HG02642 (cell line): ENCODE measurements at regions not wholly inside any gene's neighbourhood (a gene's known extent, or its start where the extent isn't known, plus 50 kb on each side); places are given as distances from the start of the nearest gene placed in this dataset.
A peak's percentile ranks its signal among the peaks of the same experiment; 100 is the strongest.

Experiments
- ATAC-seq: cut with Tn5 transposase; IDR thresholded peaks from one replicate; pipeline ENCODE4 v1.9.1; 2021; ENCODE audit warnings: mild to moderate bottlenecking; ENCODE audit not compliant: unreplicated experiment, poor library complexity

GRCh38 chrX:69110116-69110530, 55.1 kb downstream of the PJA1 start:
- ATAC-seq, result no peak

DNA sequence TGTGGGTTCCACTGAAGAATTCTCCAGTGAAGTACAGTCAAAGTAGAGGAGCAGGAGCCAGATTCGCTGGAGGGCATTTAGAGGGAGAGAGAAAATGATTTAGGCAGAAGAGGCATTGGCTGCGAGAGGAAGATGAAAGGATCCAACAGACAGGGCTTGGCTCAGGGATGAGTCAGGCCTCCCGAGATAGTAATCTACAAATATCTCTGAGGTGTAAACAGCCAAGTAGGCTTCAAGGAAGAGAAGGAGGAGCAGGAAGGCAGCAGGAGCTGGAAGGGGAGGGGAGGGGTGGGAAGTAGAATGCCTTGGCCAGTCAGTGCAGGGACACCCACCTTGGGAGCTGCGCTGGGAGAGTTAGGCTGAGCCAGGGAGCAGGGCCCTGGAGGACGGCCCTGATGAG, 55.5 kb downstream of the PJA1 start:
- no peak for ATAC-seq

GRCh38 chrX:69109036-69109663, 56.1 kb downstream of the PJA1 start:
- no peak for ATAC-seq

DNA sequence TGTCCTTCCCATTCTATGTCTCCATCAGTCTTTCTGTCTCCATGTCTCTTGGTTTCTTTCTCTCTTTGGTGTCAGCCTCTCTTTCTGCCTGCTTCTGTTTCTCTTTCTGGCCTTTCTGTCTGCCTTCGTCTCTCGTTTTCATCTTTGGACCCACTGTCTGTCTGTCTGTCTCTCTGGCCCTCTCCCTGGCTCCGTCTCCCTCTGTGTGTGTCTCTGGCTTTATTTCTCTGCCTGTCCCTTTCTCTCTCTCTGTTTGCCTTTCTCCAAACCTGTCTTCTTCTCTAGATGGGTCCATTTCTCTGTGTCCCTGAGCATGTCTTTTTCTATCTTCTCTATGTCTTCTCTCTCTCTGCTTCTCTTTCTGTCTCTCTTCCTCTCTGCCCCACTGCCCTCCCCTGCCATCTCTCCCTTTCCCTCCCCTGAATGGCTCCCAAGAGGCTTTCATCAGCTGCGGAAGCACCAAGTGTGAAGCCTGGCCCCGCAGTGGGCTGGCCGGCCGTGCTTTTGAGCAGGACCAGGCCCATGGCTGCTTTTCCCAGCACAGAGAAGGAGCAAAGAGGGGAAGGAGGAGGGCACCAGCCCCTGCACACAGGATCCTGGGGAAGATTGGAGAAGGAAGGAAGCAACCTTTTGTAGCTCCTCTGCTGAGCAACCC, 57.4 kb downstream of the PJA1 start:
- no peak for ATAC-seq

- ATAC-seq, result no peak
These were observed 58.0 kb downstream of the PJA1 start for GRCh38 chrX:69107231-69107739.

DNA sequence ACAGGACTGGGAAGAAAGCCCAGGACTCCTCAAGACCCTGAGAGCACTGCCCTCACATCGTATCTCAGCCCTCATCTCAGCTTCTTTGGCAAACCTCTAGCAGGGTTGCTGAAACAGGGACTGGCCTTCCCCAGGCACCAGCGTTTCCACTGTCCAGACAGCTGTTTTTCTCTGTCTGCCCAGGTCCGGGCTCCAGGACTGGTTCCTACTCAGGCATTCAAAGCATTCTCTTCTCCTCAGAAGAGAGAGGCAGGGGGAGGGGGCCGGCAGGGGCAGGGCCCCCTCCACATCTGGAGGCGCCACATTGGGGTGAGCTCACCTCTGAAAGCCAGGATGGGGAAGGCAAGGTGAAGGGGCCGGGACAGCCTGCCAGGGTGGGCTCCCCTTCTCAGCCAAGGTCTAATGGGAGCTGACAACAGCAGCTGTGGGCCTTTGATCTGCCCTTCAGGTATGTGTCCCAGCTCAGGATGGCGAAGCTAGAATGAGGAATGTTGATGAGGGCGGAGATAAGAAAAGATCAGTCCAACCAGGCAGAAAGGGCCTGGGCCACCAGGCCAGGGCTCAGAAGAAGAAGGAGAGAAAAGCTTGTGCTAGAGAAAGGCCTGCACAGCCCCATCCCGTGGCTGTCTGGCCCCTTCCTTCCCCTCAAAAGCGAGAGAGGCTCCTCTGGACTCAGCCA, 60.4 kb downstream of the PJA1 start:
- ATAC-seq, result no peak

DNA sequence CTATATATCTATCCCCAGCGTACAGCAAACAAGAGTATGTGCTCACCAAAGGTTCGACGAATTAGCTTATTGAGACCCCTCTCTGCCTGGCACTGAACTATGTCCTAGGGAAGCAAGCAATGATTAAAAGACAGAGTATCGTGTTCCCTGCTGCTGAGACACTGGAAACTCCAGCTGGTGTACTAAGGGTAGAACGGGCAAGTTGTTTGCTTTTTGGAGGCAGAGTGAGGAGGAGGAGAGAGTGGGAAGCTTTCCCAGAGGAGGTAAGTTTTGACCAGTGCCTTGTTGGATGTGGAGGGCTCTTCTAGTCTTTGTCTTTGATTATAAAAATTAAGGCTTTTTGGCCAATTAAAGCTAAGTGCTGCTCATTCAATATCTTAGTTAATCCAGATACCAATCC, 61.7 kb downstream of the PJA1 start:
- no peak for ATAC-seq

- ATAC-seq, result no peak
These were observed 62.5 kb downstream of the PJA1 start for GRCh38 chrX:69102612-69103194.

- no peak for ATAC-seq
These were observed 63.5 kb downstream of the PJA1 start for GRCh38 chrX:69101683-69102251.

- no peak for ATAC-seq
These were observed 64.8 kb downstream of the PJA1 start for GRCh38 chrX:69100478-69100877.

- ATAC-seq, result no peak
These were observed 67.6 kb downstream of the PJA1 start for GRCh38 chrX:69097451-69098236.

- no peak for ATAC-seq
These were observed 68.3 kb downstream of the PJA1 start for GRCh38 chrX:69096963-69097362.

- no peak for ATAC-seq
These were observed 70.1 kb downstream of the PJA1 start for GRCh38 chrX:69094977-69095669.

- peak; percentile 53 for ATAC-seq
These were observed 71.0 kb downstream of the PJA1 start for GRCh38 chrX:69093960-69094871.

DNA sequence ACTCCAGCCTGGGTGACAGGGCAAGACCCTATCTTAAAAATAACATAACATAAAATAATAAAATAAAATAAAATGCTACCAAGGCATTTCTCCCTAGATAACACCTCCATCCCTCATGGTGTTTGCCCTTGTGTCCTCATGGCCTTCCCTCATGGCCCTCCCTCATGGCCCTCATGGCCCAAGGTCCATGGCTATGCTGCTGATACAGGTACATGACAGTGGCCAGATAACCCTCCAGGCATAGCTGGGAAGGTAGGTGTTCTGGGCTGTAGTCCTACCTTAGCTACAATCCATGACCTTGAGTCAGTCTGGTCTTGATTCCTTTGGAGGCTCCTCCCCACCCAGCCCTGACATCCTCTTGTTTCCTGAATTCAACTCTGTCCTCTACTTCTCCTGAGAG, 75.2 kb downstream of the PJA1 start:
- ATAC-seq, result no peak

DNA sequence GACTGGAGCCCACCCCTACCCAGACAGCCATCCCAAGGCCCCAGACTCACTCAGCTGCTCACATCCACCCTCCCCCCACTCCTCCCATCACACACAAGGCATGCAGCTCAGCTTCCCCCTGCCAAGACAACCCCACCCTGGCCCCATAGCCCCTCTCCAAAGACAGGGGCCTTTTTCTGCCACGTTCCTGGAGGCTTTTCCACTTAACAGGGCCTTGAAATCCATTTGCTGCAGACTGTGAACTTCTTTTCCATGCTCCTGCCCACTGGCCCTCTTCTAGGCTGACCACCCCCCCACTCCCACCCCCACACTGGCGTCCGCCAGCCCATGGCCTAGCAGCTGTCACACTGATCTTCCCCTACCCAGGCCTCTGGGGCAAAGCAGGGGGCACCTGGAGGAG, 76.0 kb downstream of the PJA1 start:
- ATAC-seq, result no peak

- no peak for ATAC-seq
These were observed 76.9 kb downstream of the PJA1 start for GRCh38 chrX:69088171-69088938.

- no peak for ATAC-seq
These were observed 79.4 kb downstream of the PJA1 start for GRCh38 chrX:69085826-69086225.
